ENCODE measurements at regions not wholly inside any gene's neighbourhood (a gene's known extent, or its start where the extent isn't known, plus 50 kb on each side); places are given as distances from the start of the nearest gene placed in this dataset.

DNA sequence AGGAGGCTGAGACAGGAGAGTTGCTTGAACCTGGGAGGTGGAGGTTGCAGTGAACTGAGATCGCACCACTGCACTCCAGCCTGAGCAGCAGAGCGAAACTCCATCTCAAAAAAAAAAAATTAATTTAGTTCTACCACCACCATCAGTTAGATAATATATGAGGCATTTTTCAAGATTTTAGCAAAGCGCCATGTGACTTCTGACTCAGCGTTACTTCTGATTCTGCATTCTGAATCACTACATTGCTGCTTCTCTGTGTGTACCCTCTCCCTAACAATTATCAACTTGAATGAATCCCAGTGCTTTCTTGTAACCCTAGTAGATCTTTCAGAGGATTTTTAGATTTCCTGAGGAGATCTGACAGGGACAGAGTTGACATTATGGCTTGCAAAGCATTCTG, 176.8 kb upstream of the SORCS1 start:
- Histone ChIP-seq H3K36me3 (ENCODE audit: low read depth, missing control alignments) (no peaks in the 10 kb centered on the region), H3K4me1 (no peaks in the 10 kb centered on the region), H3K27ac (no peak overlapping the region), H3K4me3 (no peak overlapping the region), H3K27me3 (no peaks in the 10 kb centered on the region), H3K9me3 (no peaks in the 10 kb centered on the region)
- 96 to 98% methylated on average over 4 of the region's 4 CpGs for WGBS, 2 donors
- intact Hi-C loops (cut with DNase I; ENCODE audit: low total_unique reads) = no loop called here
- no peak for DNase-seq
- TF ChIP-seq CTCF (IDR thresholded peaks at IDR 0.05) (no peak), POLR2A (IDR thresholded peaks at IDR 0.05) (no peak)

GRCh38 chr10:107340326-107340725, 175.8 kb upstream of the SORCS1 start:
- no peak overlapping the region for H3K4me3 ChIP-seq

DNA sequence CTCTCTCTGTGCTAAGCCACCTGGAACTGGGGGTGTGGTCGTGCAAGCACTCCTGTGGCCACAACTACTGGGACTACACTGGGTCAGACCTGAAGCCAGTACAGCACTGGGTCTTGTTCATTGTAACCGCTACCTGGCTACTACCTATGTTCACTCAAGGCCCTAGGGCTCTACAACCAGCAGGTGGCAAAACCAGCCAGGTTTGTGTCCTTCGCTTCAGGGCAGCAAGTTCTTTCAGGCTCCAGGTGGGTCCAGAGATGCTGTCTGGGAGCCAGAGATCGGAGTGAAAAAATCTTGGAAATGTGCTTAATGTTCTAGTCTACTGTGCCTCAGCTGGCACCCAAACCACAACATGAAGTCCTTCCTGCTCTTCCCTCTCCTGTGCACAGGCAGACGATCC, 171.6 kb upstream of the SORCS1 start:
- Histone ChIP-seq H3K4me3 (no peak overlapping the region), H3K27ac (no peak overlapping the region), H3K4me1 (no peaks in the 10 kb centered on the region), H3K27me3 (no peaks in the 10 kb centered on the region), H3K36me3 (ENCODE audit: low read depth, missing control alignments) (no peaks in the 10 kb centered on the region), H3K9me3 (no peaks in the 10 kb centered on the region)
- TF ChIP-seq POLR2A (IDR thresholded peaks at IDR 0.05) (no peak), CTCF (IDR thresholded peaks at IDR 0.05) (no peak)
- DNase-seq = no peak
- intact Hi-C loops (cut with DNase I; ENCODE audit: low total_unique reads) = no loop called here
- 85 to 92% methylated on average over 5 of the region's 5 CpGs for WGBS, 2 donors

More at GRCh38 chr10:107340326-107340725, 175.8 kb upstream of the SORCS1 start:
- no peaks in the 10 kb centered on the region for H3K4me1 ChIP-seq
- H3K27ac ChIP-seq = no peak overlapping the region
- intact Hi-C loops (cut with DNase I; ENCODE audit: low total_unique reads) = no loop called here
- TF ChIP-seq CTCF (IDR thresholded peaks at IDR 0.05) (no peak), POLR2A (IDR thresholded peaks at IDR 0.05) (no peak)
- no peak for DNase-seq
- no peaks in the 10 kb centered on the region for H3K9me3 ChIP-seq
- no peaks in the 10 kb centered on the region for H3K36me3 ChIP-seq (ENCODE audit: low read depth, missing control alignments)
- 70 to 83% methylated on average over 2 of the region's 2 CpGs for WGBS, 2 donors
- no peaks in the 10 kb centered on the region for H3K27me3 ChIP-seq

DNA sequence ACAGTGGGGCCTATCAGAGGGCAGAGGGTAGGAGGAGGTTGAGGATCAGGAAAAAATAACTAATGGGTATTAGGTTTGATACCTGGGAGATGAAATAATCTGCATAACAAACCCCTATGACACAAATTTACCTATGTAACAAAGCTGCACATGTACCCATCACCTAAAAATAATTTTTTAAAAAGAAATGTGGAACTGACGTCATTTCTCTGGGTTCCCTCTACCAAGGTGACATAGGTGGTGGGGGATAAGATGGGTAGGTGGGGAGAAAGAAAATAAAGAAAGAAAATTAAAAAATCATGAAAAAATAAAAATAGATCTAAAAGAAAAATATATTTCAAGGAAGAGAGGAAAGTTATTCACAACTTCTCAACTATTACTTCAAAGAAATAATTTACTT, 153.1 kb upstream of the SORCS1 start:
- TF ChIP-seq POLR2A (IDR thresholded peaks at IDR 0.05) = no peak
- no peak for TF ChIP-seq CTCF (IDR thresholded peaks at IDR 0.05)
- Histone ChIP-seq H3K9me3 (no peaks in the 10 kb centered on the region), H3K36me3 (ENCODE audit: low read depth, missing control alignments) (no peaks in the 10 kb centered on the region), H3K27me3 (no peaks in the 10 kb centered on the region), H3K4me3 (no peak overlapping the region), H3K4me1 (no peaks in the 10 kb centered on the region), H3K27ac (no peak overlapping the region)
- WGBS, 2 donors = 71 to 89% methylated on average over 1 of the region's 1 CpG
- intact Hi-C loops (cut with DNase I; ENCODE audit: low total_unique reads) = no loop called here
- DNase-seq = no peak

DNA sequence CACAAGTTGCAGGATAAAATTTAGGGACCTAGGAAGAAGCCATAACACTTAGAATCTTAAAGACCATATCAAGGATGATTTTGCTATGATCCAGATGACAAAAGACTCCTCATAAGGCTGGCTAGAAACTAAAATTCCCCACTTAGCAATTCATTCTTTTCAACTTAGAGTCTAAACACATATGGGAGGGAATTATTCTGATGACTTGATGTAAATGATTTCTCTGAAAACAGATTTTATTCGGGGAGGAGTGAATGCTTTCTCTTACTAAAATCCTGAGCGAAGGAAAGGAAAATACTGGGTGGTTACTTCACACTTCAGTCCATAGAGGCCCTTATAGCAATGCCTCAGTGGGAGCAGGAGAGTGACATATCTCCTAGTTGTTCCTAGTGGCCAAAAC, 138.7 kb upstream of the SORCS1 start:
- TF ChIP-seq POLR2A (IDR thresholded peaks at IDR 0.05) (no peak), CTCF (IDR thresholded peaks at IDR 0.05) (no peak)

More for the DNA sequence above, 138.7 kb upstream of the SORCS1 start:
- intact Hi-C loops (cut with DNase I; ENCODE audit: low total_unique reads) = no loop called here
- Histone ChIP-seq H3K4me1 (no peaks in the 10 kb centered on the region), H3K4me3 (no peak overlapping the region), H3K27ac (no peak overlapping the region), H3K27me3 (no peaks in the 10 kb centered on the region), H3K9me3 (no peaks in the 10 kb centered on the region), H3K36me3 (ENCODE audit: low read depth, missing control alignments) (no peaks in the 10 kb centered on the region)
- 80 to 87% methylated on average over 2 of the region's 2 CpGs for WGBS, 2 donors
- no peak for DNase-seq

Measured in testis (tissue), 2 donors.